Activated naive CD4-positive, alpha-beta T cell treated with anti-CD3 and anti-CD28 coated beads, Interleukin-2, amount 50 U/mL, for 72 hours (primary cell): ENCODE measurements at regions not wholly inside any gene's neighbourhood (a gene's known extent, or its start where the extent isn't known, plus 50 kb on each side); places are given as distances from the start of the nearest gene placed in this dataset.

Source experiments
- ATAC-seq, 2 donors: fragments of 150-1000 bp; cut with Tn5 transposase; 2 replicates each; pipeline ENCODE4 v1.10.0; 2021; ENCODE audit warnings: mild to moderate bottlenecking in 2 of 2, moderate library complexity in 2 of 2
- DNase-seq, 2 donors: peaks; one replicate each; pipeline ENCODE4 v3.0.0; 2021 to 2022; ENCODE audit warnings: low spot score in 2 of 2
- H3K27ac Mint-ChIP-seq, 2 donors: one replicate each; pipeline ENCODE4 v1.8.0; 2022; ENCODE audit warnings: mild to moderate bottlenecking in 2 of 2, mixed read lengths in 2 of 2
- H3K36me3 Mint-ChIP-seq, 2 donors: one replicate each; pipeline ENCODE4 v1.8.0; 2022; ENCODE audit warnings: mixed read lengths in 2 of 2
- H3K9me3 Mint-ChIP-seq, 2 donors: one replicate each; pipeline ENCODE4 v1.8.0; 2022; ENCODE audit warnings: mixed read lengths in 2 of 2

DNA sequence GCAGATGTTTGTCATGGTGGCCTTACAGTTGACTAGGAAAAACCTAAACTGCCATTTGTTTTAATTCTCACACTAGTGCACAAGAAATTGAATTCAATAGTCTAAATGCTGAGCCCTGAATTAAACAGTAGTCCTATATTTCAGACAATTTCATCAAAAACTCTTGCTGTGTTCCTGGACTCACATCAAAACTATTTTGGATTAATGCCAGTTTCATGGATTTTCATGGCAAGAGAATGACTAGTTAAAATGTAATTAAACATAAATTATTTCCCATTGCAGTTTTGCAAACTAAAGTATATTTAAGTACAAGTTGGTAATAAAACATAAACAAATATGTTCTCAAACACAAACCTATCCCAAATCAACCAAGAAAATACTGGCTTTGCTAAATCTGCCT, 468.0 kb upstream of the PRICKLE1 start:
- no peak for ATAC-seq
- H3K27ac Mint-ChIP-seq, result no peak overlapping the region
- DNase-seq, result no peak
- H3K9me3 Mint-ChIP-seq, result peaks cover 3 to 19% of the 10 kb centered on the region in 2 donors
- H3K36me3 Mint-ChIP-seq, result no peaks in the 10 kb centered on the region

- DNase-seq (no peak), ATAC-seq (no peak)
- H3K9me3 Mint-ChIP-seq, result peaks cover 3 to 11% of the 10 kb centered on the region in 2 donors
- no peak overlapping the region for H3K27ac Mint-ChIP-seq
- H3K36me3 Mint-ChIP-seq, result no peaks in the 10 kb centered on the region
These were observed 464.5 kb upstream of the PRICKLE1 start for GRCh38 chr12:43054085-43054484.

- ATAC-seq (no peak), DNase-seq (no peak)
- Mint-ChIP-seq H3K36me3 (no peaks in the 10 kb centered on the region), H3K27ac (no peak overlapping the region), H3K9me3 (peaks cover 7 to 12% of the 10 kb centered on the region in 2 donors)
These were observed 462.9 kb upstream of the PRICKLE1 start for GRCh38 chr12:43052441-43052840.

DNA sequence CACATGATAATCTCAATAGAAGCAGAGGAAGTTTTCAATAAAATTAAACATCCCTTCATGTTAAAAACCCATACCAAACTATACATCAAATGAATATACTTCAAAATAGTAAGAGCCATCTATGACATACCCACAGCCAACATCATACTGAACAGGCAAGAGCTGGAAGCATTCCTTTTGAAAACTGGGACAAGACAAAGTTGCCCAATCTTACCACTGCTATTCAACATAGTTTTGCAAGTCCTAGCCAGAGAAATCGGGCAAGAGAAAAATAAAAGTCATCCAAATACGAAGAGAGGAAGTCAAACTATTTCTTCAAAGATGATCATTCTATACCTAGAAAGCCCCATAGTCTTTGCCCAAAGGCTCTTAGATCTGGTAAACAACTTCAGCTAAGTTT, 454.7 kb upstream of the PRICKLE1 start:
- no peak for ATAC-seq
- peaks cover 5 to 14% of the 10 kb centered on the region in 2 donors for H3K9me3 Mint-ChIP-seq
- H3K36me3 Mint-ChIP-seq, result no peaks in the 10 kb centered on the region
- no peak overlapping the region for H3K27ac Mint-ChIP-seq
- DNase-seq, result no peak

- H3K27ac Mint-ChIP-seq, result no peak overlapping the region
- DNase-seq, result no peak
- H3K36me3 Mint-ChIP-seq, result no peaks in the 10 kb centered on the region
- H3K9me3 Mint-ChIP-seq, result peaks cover 19 to 21% of the 10 kb centered on the region in 2 donors
- ATAC-seq, result no peak
These were observed 449.4 kb upstream of the PRICKLE1 start for GRCh38 chr12:43038991-43039390.

GRCh38 chr12:43029971-43030370, 440.4 kb upstream of the PRICKLE1 start:
- no peaks in the 10 kb centered on the region for H3K36me3 Mint-ChIP-seq
- ATAC-seq, result no peak
- no peak for DNase-seq
- H3K9me3 Mint-ChIP-seq, result peaks cover 27 to 28% of the 10 kb centered on the region in 2 donors
- H3K27ac Mint-ChIP-seq, result no peak overlapping the region

- H3K9me3 Mint-ChIP-seq, result peaks cover 18 to 19% of the 10 kb centered on the region in 2 donors
- DNase-seq (no peak), ATAC-seq (no peak)
- H3K27ac Mint-ChIP-seq, result no peak overlapping the region
- no peaks in the 10 kb centered on the region for H3K36me3 Mint-ChIP-seq
These were observed 439.3 kb upstream of the PRICKLE1 start for GRCh38 chr12:43028826-43029225.

- Mint-ChIP-seq H3K27ac (no peak overlapping the region), H3K36me3 (no peaks in the 10 kb centered on the region), H3K9me3 (peaks cover 0 to 7% of the 10 kb centered on the region in 2 donors)
- ATAC-seq (no peak), DNase-seq (no peak)
These were observed 433.3 kb upstream of the PRICKLE1 start for GRCh38 chr12:43022838-43023237.

GRCh38 chr12:43015090-43015737, 425.7 kb upstream of the PRICKLE1 start:
- no peak for DNase-seq
- no peak for ATAC-seq
- Mint-ChIP-seq H3K27ac (no peak overlapping the region), H3K9me3 (peaks cover 7 to 9% of the 10 kb centered on the region in 2 donors), H3K36me3 (no peaks in the 10 kb centered on the region)

DNA sequence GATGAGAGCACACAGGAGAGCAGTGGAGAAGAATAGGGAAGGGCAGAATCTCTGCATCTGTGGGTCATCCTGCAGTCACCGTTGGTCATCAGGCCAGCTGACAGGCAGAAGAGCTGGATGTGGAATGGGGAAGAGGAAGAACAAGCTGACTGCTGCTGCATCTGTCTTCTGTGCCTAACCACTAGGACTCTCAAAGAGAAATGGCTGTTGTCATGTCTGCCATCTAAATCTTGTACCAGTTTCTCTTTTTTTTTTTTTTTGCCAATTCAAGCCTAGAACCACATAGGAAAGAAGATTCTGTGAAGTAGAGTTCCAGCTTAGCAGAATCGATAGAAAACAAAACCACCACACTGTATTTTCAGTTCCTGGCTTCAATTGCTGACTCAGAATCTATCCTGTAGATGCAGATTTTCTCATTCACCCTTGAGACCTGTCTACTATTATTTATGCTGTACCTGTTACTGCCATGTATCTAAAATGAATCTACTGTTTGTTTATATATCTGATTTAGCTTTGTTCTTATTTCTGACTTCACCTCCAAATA, 421.9 kb upstream of the PRICKLE1 start:
- DNase-seq (no peak), ATAC-seq (no peak)
- Mint-ChIP-seq H3K36me3 (no peaks in the 10 kb centered on the region), H3K27ac (no peak overlapping the region), H3K9me3 (peaks cover 9 to 14% of the 10 kb centered on the region in 2 donors)

GRCh38 chr12:43009846-43010240, 420.3 kb upstream of the PRICKLE1 start:
- no peak for DNase-seq
- Mint-ChIP-seq H3K36me3 (no peaks in the 10 kb centered on the region), H3K27ac (no peak overlapping the region)

DNA sequence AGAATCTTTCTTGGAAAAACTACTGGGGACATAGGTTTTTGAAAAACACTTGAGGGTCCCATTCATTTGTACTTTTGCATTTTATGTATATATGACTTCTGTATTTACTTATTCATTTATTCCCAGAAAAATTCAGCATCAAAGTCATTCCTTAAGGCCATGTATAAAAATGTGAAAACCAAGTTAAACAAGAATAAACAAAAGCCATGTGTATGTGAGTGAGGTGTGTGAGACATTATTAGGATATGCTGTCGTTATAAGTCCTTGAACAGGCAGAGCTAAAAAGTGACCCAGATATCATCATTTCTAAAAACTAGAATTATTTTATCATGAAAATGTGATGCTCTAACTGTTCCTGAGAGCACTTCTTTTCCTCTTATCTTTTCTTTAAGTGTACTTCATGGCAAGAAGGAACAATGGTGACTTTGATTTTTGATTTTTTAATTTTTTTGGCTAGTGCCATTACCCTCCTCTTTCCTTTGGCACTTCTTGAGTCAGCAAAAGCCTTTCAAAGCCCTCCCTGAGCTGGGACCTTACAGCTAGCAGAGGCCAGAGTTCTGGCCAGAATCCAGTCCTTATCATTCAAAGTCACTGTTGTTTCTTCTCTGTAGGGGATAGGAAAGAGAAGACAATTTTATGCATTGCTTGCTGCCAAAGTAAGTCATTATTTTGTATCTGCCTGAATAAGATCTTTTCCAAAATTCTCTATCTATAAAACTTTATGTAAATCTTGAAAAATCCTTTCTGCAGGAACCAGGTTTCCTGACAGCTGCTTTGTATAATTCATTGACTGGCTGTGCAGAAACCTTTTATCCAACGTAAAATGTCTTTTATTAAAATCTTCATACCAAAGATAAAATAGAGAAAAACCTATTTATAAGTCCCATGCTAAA, 419.7 kb upstream of the PRICKLE1 start:
- ATAC-seq (no peak), DNase-seq (no peak)
- peaks cover 10 to 17% of the 10 kb centered on the region in 2 donors for H3K9me3 Mint-ChIP-seq

More at GRCh38 chr12:43009846-43010240, 420.3 kb upstream of the PRICKLE1 start:
- H3K9me3 Mint-ChIP-seq, result peaks cover 10 to 18% of the 10 kb centered on the region in 2 donors
- ATAC-seq, result no peak

DNA sequence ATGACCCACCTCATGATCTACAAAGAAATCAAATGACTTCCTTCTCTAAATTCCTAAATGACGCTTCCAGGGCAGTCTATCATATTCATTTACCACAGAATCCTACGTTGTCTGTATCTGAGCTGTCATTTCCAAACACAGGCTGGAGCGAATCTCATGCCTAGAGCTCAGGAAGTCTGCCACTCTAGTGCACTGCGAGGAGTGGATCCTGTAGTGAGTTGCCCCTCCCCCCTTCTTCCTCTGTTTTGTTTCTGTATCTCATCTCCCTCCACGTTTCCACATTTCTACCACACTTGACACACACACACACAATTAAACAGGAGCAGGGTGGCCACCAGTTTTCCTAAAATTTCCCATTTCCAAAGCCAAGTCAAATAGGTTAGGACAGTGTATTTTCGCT, 415.4 kb upstream of the PRICKLE1 start:
- ATAC-seq, result no peak
- H3K36me3 Mint-ChIP-seq, result no peaks in the 10 kb centered on the region
- no peak overlapping the region for H3K27ac Mint-ChIP-seq
- DNase-seq, result no peak
- peaks cover 6 to 21% of the 10 kb centered on the region in 2 donors for H3K9me3 Mint-ChIP-seq

More for the DNA sequence above, 419.7 kb upstream of the PRICKLE1 start:
- no peak overlapping the region for H3K27ac Mint-ChIP-seq
- H3K36me3 Mint-ChIP-seq, result no peaks in the 10 kb centered on the region

GRCh38 chr12:43004141-43004540, 414.6 kb upstream of the PRICKLE1 start:
- Mint-ChIP-seq H3K36me3 (no peaks in the 10 kb centered on the region), H3K9me3 (peaks cover 6 to 21% of the 10 kb centered on the region in 2 donors), H3K27ac (no peak overlapping the region)
- DNase-seq (no peak), ATAC-seq (no peak)

- DNase-seq (no peak), ATAC-seq (no peak)
- H3K9me3 Mint-ChIP-seq, result peaks cover 14 to 21% of the 10 kb centered on the region in 2 donors
- no peaks in the 10 kb centered on the region for H3K36me3 Mint-ChIP-seq
- H3K27ac Mint-ChIP-seq, result no peak overlapping the region
These were observed 407.4 kb upstream of the PRICKLE1 start for GRCh38 chr12:42996869-42997431.

DNA sequence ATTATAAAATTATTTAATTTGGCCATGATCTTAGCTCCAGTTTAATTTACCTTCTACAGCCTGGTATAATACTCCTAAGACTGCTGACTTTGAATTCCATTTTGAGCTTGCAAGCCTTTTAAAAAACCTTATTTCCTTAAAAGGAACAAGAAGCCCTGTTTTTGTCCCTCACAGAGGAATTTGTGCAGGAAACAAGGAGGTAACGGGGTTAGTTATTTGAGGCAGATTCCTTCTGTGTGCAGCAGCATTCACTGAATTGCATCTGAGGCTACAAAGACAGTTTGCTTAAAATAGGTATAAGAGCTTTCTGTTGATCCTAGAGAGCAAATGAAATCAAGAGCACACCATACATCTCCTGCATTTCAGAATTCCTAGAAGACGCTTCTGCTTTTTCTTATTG, 403.3 kb upstream of the PRICKLE1 start:
- DNase-seq (no peak), ATAC-seq (no peak)
- no peaks in the 10 kb centered on the region for H3K36me3 Mint-ChIP-seq
- peaks cover 18 to 25% of the 10 kb centered on the region in 2 donors for H3K9me3 Mint-ChIP-seq
- H3K27ac Mint-ChIP-seq, result no peak overlapping the region

DNA sequence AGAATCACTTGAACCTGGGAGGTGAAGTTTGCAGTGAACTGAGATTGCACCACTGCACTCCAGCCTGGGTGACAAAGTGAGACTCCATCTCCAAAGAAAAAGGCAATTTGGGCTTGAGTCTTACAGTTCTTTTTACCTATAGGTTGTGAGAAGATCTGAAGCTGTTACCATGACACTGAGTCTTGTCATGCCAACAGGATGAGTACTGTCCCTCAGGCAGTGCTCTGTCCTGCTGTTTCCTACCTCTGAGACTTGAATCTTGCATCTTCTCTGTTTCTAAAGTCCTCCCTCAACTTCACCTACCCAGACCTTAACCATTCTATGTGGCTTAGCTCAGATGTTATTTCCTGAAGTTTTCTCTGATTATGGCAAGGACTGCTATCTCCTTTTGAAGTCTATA, 400.8 kb upstream of the PRICKLE1 start:
- Mint-ChIP-seq H3K9me3 (peaks cover 15 to 20% of the 10 kb centered on the region in 2 donors), H3K36me3 (no peaks in the 10 kb centered on the region), H3K27ac (no peak overlapping the region)
- no peak for ATAC-seq
- DNase-seq, result no peak
